Hematopoietic multipotent progenitor cell treated with erythropoietin and hydrocortisone succinate and interleukin-3 and kit ligand, for 17 days (in vitro differentiated cells): ENCODE measurements at regions not wholly inside any gene's neighbourhood (a gene's known extent, or its start where the extent isn't known, plus 50 kb on each side); places are given as distances from the start of the nearest gene placed in this dataset.
A peak's percentile ranks its signal among the peaks of the same experiment; 100 is the strongest.
"Not testable (repeated sequence)": the region's sequence is repeated elsewhere in the genome, so short reads cannot be mapped to it uniquely, and the experiment has no call there.

Experiments
- DNase-seq: peaks from one replicate; pipeline ENCODE4 v3.0.0-alpha.2; 2015; ENCODE audit warnings: low spot score

GRCh38 chr2:38483776-38484501, 106.9 kb upstream of the ATL2 start:
- DNase-seq: no peak

DNA sequence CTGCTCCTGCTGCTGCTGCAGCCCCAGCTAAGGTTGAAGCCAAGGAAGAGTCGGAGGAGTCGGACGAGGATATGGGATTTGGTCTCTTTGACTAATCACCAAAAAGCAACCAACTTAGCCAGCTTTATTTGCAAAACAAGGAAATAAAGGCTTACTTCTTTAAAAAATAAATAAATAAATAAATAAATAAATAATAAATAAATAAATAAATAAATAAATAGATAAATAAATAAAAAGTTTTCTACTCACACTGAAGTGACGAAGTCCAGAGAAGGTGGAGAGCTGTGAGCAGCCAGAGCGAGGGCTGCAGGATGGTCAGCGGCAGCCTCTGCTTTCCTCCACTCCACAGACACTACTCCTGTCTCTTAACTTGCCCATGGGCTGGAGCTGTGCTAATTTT, 105.6 kb upstream of the ATL2 start:
- DNase-seq: not testable (repeated sequence)

DNA sequence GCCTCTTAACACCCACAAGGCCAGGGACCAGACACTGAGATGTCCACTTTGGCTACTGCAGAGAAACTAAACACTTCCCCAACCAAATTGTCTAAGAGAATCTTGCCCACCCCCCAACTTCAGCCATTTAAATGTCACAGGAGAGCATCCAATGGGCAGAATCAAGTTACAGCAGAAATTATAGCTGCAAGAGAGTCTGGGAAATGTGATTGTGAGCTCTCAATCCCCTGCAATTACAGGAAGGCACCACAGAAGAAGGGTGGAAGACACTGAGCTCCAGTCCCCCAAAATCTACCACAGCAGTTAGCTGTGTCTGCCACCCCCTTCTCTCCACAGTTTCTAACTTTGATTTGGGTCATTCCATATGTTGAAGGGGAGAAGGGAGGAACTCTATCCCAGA, 103.5 kb upstream of the ATL2 start:
- no peak for DNase-seq

- no peak for DNase-seq
Measured at GRCh38 chr2:38477006-38477405, 99.9 kb upstream of the ATL2 start.

- DNase-seq: no peak
Measured at GRCh38 chr2:38475567-38475881, 98.5 kb upstream of the ATL2 start.

DNA sequence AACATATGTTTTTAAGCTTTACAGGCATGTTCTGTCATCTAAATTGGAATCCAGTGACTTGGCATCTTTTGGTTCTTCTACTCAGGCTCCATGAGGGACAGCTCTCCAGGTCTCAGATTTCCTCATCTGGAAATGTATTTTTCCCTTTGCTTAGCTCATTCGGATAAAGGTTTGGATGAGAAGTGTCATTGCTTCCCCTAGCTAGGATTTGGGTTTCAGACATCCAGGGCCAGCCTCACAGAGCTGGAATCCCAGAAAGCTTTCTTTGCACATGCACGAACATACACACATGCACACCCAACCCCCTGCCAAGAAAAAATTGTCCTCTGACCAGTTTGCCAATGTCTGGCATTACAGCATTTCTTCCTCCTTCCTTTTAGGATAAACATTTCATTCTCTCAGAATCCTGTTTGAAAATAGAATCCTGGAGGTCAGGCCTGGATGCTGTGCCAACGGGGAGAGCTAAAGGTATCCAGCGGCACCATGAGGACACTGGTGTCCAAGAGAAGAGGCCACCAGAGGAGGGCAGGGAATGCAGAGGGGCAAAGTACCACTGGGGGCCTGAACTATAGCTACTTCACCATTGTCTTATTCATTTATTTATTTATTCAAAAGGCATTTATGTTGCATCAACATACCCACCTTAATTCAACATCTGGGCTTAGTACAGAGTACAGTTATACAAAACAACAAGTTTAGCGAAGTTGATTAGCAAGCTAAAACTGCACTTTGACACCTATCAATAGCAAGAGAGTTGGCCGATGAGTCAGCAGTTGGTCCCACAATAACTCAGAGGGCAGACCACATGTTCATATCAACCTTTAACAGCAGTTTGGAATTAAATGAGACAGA, 97.9 kb upstream of the ATL2 start:
- peak; percentile 14 for DNase-seq

- no peak for DNase-seq
Measured at GRCh38 chr2:38474021-38474456, 97.0 kb upstream of the ATL2 start.

DNA sequence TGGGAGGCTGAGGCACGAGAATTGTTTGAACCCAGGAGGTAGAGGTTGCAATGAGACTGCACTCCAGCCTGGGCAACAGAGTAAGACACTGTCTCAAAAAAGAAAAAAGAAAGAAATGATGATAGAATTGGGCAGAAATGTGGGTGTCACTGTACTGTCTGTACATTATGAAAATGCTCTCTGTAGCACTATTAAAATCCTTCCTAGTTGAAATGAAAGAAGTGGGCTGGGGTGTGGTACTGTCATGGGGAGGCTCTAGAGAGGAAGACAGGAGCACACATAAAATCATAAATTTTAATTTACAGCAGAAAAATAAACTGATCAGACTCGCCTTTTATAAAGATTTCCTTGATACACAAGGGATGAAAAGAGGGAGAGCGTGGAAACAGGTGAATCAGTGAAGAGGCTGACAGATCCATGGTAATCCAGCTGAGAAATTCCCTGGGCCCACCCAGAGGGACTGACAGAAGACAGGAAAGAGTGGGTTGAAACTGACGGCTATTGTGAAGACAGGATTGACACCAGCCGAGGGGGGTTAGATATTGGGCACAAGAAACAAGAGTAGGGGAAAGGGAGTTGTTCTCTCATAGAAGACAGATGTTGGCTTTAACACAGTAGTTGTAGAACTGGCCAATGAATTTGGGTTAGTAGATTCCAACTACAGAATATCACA, 96.4 kb upstream of the ATL2 start:
- DNase-seq: no peak

GRCh38 chr2:38470115-38470514, 93.0 kb upstream of the ATL2 start:
- DNase-seq: no peak

- DNase-seq: no peak
Measured at GRCh38 chr2:38467768-38468455, 90.8 kb upstream of the ATL2 start.

DNA sequence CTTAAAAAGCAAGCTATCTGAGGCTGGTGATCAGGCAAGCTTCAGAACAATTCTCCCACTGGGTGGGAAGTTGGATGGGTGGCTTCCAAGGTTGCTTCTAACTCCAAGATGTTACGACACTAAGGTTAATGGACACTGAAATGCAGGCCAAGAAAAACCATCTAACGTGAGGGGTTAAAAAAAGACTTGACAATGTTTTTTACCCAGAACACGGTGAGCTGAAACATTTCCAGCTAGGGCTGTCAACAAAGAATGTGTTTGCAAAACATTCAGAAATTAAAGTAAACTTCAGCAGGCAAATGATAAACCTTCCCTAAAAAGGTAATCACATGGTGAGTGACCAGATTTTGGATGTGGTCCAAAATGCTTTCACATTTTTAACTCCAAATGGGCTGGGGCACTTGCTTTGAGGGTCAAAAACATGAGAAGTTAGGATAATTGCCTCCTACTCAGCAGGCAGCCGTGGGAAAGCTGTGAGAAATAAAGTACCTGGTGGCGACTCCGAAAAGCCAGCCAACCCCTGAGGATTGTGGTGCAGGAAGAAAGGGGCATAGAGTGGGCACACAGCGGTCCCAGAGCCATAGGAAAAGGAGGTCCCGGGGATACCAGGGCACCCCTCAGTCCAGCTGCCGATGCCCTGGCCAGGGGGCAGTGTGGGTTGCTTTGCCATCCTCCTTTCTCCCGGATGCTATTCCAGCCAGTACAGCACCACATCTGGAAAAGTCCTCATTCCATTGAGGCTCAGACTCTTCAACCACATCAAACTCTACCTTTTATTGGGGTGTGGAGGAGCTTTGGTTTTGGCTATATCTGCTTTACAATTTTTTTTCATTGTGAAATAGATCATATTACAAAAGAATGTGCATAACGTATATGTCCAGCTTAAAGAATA, 90.0 kb upstream of the ATL2 start:
- DNase-seq: no peak

GRCh38 chr2:38466409-38466808, 89.3 kb upstream of the ATL2 start:
- DNase-seq: no peak

DNA sequence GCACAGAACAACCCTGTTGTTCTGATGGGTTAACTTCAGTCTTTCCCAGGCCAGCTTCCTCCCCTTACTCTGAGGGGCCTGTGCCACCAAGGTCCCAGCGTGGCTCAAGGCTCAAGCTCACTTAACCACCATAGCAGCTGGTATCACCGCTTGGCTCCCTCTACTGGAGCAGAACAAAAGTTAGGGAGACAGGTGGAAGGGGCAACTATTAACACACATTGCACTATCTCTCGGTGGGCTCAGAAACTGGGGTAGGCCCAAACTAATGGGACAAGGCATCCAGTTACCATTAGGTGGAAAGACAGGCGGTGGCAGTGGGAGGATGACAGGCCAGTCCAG, 88.7 kb upstream of the ATL2 start:
- DNase-seq: peak; percentile 18

DNA sequence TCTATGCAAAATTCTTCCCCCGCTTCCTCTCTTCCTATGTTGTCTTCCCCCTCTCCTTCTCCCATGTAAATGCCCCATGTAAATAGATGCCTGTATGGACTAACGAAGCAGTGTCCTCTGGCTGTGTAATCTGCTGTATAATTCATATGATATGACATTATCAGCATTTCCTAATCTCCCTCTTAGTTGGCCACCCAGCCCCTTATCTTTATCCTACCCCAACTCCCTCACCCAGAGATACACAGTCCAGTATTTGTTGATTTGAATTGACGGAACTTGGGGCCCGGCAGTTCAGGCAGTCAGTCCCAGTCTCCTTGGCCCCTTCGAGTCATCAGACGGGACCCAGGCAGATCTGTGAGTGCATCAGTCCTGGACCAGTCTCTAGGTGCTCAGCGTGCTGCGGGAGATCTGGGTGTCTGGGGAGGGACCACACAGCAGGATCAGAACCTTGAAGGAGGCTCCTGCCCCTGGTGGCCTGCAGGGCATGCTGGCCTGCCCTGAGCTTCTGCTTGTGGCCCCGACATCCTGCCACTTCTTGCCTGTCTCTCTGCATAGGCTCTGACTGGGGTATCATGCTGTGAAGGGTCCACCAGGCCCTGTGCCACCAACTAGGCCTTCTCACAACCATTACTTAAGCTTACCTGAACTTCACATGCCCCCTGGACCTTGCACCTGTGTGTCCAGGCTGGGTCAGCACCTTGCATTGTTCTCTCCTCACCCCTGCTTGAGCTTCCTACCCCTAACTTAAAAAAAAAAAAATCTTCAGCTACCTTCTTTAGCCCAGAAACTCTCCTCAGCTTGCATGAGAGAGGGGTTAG, 88.1 kb upstream of the ATL2 start:
- no peak for DNase-seq

- DNase-seq: no peak
Measured at GRCh38 chr2:38463752-38464151, 86.7 kb upstream of the ATL2 start.

DNA sequence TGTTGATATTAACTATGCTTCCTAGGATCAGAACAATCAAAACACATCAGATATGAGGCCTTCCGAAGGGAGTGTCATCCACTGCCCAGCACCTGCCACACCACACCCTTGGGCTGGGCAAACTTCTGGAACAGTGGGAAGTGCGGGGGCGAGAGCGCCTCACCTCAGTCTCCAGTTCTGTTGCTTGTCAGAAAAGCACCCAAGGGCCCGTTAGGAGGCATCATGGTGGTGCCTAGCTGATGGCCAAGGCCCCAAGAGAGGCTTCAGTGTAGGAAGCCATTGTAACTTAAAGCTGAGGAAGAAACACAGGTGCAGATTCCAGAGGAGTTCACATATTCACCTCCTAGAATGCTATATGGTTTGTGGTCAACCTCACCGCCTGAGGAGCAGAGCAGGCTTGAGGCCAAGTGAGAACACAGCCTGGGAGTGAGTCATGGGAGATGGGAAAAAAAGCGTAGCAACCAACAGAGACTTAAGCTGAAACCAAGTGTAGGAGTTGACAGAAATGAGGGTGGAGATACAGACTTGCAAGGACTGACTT, 85.1 kb upstream of the ATL2 start:
- no peak for DNase-seq

GRCh38 chr2:38461470-38461869, 84.4 kb upstream of the ATL2 start:
- DNase-seq: no peak

- no peak for DNase-seq
Measured at GRCh38 chr2:38460313-38460712, 83.2 kb upstream of the ATL2 start.

DNA sequence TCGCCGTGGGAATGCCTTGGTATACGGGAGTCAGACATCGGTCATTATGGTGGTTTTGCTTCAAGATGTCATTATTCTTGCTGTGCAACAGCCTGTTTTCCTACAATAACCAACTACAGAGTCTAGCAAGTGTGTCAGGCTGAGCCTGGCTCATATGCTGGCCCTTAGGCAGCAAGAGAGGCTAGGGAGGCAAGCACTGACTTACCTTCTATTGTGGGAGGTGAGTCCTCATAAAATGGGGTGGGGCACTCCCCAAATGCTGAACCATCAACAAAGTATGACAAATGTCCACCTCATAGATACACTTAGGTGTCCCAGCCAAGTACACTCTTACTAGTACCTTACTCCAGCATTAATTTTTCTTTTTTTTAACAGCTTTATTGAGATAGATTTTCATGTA, 77.0 kb upstream of the ATL2 start:
- DNase-seq: no peak

DNA sequence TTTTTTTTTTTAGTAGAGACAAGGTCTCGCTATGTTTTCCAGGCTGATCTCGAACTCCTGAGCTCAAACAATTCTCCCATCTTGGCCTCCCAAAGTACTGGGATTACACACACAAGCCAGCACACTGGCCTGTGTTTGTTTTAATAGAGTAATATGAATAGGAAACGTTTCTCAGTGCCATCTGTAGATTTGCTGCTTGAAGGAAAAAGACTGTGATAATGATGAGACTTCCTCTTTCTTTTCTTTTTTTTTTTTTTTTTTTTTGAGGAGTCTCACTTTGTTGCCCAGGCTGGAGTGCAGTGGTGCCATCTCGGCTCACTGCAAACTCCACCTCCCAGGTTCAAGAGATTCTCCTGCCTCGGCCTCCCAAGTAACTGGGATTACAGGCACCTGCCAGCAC, 74.7 kb upstream of the ATL2 start:
- DNase-seq: not testable (repeated sequence)
